ENCODE measurements at regions not wholly inside any gene's neighbourhood (a gene's known extent, or its start where the extent isn't known, plus 50 kb on each side); places are given as distances from the start of the nearest gene placed in this dataset.

DNA sequence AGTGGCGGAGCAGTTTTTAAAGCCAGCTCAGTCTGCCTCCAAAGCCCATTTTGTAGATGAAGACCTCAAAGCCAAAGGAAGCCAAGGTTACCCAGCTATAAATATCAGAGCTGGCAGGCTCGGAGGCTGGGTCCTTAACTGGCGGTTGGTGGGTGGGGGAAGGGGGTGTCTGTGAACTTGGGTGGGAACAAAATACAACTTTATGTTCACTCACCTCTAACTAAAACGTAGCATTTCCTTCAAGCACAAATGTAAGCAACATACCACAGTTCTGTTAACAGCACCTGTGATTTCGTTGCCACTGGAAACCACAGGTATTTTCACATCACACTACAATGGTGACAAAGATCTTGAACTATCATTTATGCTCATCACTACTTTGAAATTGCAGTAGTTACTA, 99.7 kb upstream of the SYT13 start:
- Histone ChIP-seq H2BK15ac (ENCODE audit: low read length) (no peak overlapping the region), H3K4me1 (ENCODE audit: control insufficient read depth in 2 of 2, insufficient read depth in 1 of 2, low read depth in 1 of 2, low read length in 2 of 2) (peaks cover 7 to 26% of the 10 kb centered on the region in 2 donors), H3K79me1 (ENCODE audit: low read depth, low read length) (no peaks in the 10 kb centered on the region), H3K4me2 (ENCODE audit: insufficient read depth, low read length, poor library complexity, severe bottlenecking) (no peak overlapping the region), H3K23ac (ENCODE audit: low read depth, low read length, poor library complexity) (no peak overlapping the region), H3K27me3 (ENCODE audit: control insufficient read depth in 3 of 3, insufficient read depth in 3 of 3, low read depth in 1 of 3, low read length in 3 of 3) (peaks cover 0 to 46% (median 0%) of the 10 kb centered on the region in 3 experiments), H3K9ac (ENCODE audit: low read depth, low read length, poor library complexity) (no peak overlapping the region), H3K4ac (ENCODE audit: low read length) (no peak overlapping the region), H4K8ac (ENCODE audit: low read depth, low read length) (no peak overlapping the region), H3K36me3 (replicated peaks in 1 of 2; ENCODE audit: control insufficient read depth in 2 of 2, insufficient read depth in 2 of 2, low read length in 2 of 2) (no peaks in the 10 kb centered on the region), H2AK5ac (ENCODE audit: low read depth, low read length) (no peak overlapping the region), H3K18ac (ENCODE audit: low read length) (no peak overlapping the region), H3K27ac (replicated peaks; ENCODE audit: low read length) (no peak overlapping the region), H3K4me3 (ENCODE audit: low read length in 2 of 2) (no peak overlapping the region), H3K14ac (ENCODE audit: low read length) (no peak overlapping the region), H2AFZ (ENCODE audit: low read length) (no peak overlapping the region), H2BK12ac (ENCODE audit: low read length) (no peak overlapping the region), H2BK5ac (ENCODE audit: low read length) (no peak overlapping the region), H4K91ac (ENCODE audit: low read depth, low read length, poor library complexity) (no peak overlapping the region), H2BK120ac (ENCODE audit: low read depth, low read length) (no peak overlapping the region), H3K9me3 (replicated peaks in 1 of 2; ENCODE audit: control insufficient read depth in 2 of 2, insufficient read depth in 1 of 2, low read depth in 1 of 2, low read length in 2 of 2) (no peaks in the 10 kb centered on the region)
- DNase-seq (ENCODE audit: low spot score), result no peak
- WGBS, 2 donors (ENCODE audit: extremely low coverage in 2 of 2, insufficient read length in 2 of 2, insufficient replicate concordance in 1 of 2), result no CpG with 5 or more reads among the region's 5 CpGs

DNA sequence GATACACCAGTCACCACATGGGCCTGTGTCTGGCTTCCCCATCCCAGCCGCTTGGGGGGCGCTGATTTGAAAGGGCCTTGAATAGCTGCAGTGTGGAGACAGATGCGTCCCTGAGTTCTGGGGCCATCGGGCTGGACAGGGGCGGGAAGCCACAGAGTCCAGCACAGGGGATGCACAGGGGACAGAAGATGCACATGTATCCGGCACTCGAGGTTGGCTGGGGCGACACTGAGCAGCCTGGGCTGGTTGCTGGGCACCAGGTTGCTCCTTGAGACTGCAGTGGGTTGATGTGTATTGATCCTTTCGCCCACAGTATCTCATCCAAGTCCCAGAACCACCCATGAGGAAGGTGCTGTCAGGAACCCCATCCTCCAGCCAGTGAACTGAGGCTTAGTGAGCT, 99.3 kb upstream of the SYT13 start:
- H4K91ac ChIP-seq (ENCODE audit: low read depth, low read length, poor library complexity), result no peak overlapping the region
- H3K14ac ChIP-seq (ENCODE audit: low read length), result no peak overlapping the region
- H2BK12ac ChIP-seq (ENCODE audit: low read length), result no peak overlapping the region
- peak overlapping the region; percentile 3 for H3K23ac ChIP-seq (ENCODE audit: low read depth, low read length, poor library complexity)
- WGBS, 2 donors (ENCODE audit: extremely low coverage in 2 of 2, insufficient read length in 2 of 2, insufficient replicate concordance in 1 of 2), result no CpG with 5 or more reads among the region's 9 CpGs
- peak overlapping the region; percentile 36 for H3K18ac ChIP-seq (ENCODE audit: low read length)
- H2BK120ac ChIP-seq (ENCODE audit: low read depth, low read length), result no peak overlapping the region
- H2AFZ ChIP-seq (ENCODE audit: low read length), result peak overlapping the region; percentile 69
- no peak overlapping the region for H4K8ac ChIP-seq (ENCODE audit: low read depth, low read length)
- H3K4ac ChIP-seq (ENCODE audit: low read length), result no peak overlapping the region
- peaks cover 7 to 26% of the 10 kb centered on the region in 2 donors for H3K4me1 ChIP-seq (ENCODE audit: control insufficient read depth in 2 of 2, insufficient read depth in 1 of 2, low read depth in 1 of 2, low read length in 2 of 2)
- H3K4me2 ChIP-seq (ENCODE audit: insufficient read depth, low read length, poor library complexity, severe bottlenecking), result no peak overlapping the region
- H3K27me3 ChIP-seq (ENCODE audit: control insufficient read depth in 3 of 3, insufficient read depth in 3 of 3, low read depth in 1 of 3, low read length in 3 of 3), result peaks cover 0 to 43% (median 0%) of the 10 kb centered on the region in 3 experiments
- no peak overlapping the region for H3K27ac ChIP-seq (replicated peaks; ENCODE audit: low read length)
- DNase-seq (ENCODE audit: low spot score), result no peak
- H2BK5ac ChIP-seq (ENCODE audit: low read length), result no peak overlapping the region
- no peak overlapping the region for H3K4me3 ChIP-seq (ENCODE audit: low read length in 2 of 2)
- no peaks in the 10 kb centered on the region for H3K36me3 ChIP-seq (replicated peaks in 1 of 2; ENCODE audit: control insufficient read depth in 2 of 2, insufficient read depth in 2 of 2, low read length in 2 of 2)
- no peak overlapping the region for H3K9ac ChIP-seq (ENCODE audit: low read depth, low read length, poor library complexity)
- no peaks in the 10 kb centered on the region for H3K79me1 ChIP-seq (ENCODE audit: low read depth, low read length)
- H2BK15ac ChIP-seq (ENCODE audit: low read length), result no peak overlapping the region
- no peak overlapping the region for H2AK5ac ChIP-seq (ENCODE audit: low read depth, low read length)
- no peaks in the 10 kb centered on the region for H3K9me3 ChIP-seq (replicated peaks in 1 of 2; ENCODE audit: control insufficient read depth in 2 of 2, insufficient read depth in 1 of 2, low read depth in 1 of 2, low read length in 2 of 2)

DNA sequence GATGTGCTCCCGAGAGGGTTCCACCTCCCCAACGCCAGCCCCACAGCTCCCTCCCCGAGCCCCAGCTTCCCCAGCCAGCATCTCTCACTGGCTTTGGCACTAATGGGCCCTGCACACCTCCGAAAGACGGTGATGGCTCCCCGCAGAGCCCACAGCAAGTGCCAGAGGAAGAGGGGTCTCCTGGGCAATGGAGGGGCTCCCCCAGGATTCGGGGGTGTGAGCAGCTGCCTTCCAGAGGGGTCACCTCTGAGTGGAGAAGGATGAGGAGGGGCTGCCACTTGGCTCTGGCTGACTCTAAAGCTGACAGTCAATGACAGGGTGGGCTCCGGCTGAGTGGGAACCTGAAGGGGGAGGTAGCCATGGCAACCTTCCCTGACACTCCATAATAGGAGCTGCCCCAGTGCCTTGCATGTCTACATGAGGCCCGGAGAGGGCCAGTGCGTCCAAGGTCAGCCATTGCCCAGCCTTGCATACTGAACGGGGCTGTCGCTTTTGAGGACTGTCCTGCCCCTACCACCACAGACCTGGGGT, 98.6 kb upstream of the SYT13 start:
- no peak overlapping the region for H4K91ac ChIP-seq (ENCODE audit: low read depth, low read length, poor library complexity)
- H2BK5ac ChIP-seq (ENCODE audit: low read length), result no peak overlapping the region
- H4K8ac ChIP-seq (ENCODE audit: low read depth, low read length), result no peak overlapping the region
- no CpG with 5 or more reads among the region's 12 CpGs for WGBS, 2 donors (ENCODE audit: extremely low coverage in 2 of 2, insufficient read length in 2 of 2, insufficient replicate concordance in 1 of 2)
- no peaks in the 10 kb centered on the region for H3K36me3 ChIP-seq (replicated peaks in 1 of 2; ENCODE audit: control insufficient read depth in 2 of 2, insufficient read depth in 2 of 2, low read length in 2 of 2)
- H3K4me3 ChIP-seq (ENCODE audit: low read length in 2 of 2), result no peak overlapping the region
- no peak overlapping the region for H3K4me2 ChIP-seq (ENCODE audit: insufficient read depth, low read length, poor library complexity, severe bottlenecking)
- no peaks in the 10 kb centered on the region for H3K9me3 ChIP-seq (replicated peaks in 1 of 2; ENCODE audit: control insufficient read depth in 2 of 2, insufficient read depth in 1 of 2, low read depth in 1 of 2, low read length in 2 of 2)
- no peak overlapping the region for H3K4ac ChIP-seq (ENCODE audit: low read length)
- H3K79me1 ChIP-seq (ENCODE audit: low read depth, low read length), result no peaks in the 10 kb centered on the region
- peak overlapping the region; percentile 32 for H3K18ac ChIP-seq (ENCODE audit: low read length)
- H3K27me3 ChIP-seq (ENCODE audit: control insufficient read depth in 3 of 3, insufficient read depth in 3 of 3, low read depth in 1 of 3, low read length in 3 of 3), result peaks cover 0 to 39% (median 0%) of the 10 kb centered on the region in 3 experiments
- peak; percentile 15 for DNase-seq (ENCODE audit: low spot score)
- H3K4me1 ChIP-seq (ENCODE audit: control insufficient read depth in 2 of 2, insufficient read depth in 1 of 2, low read depth in 1 of 2, low read length in 2 of 2), result peaks cover 7 to 26% of the 10 kb centered on the region in 2 donors
- H3K27ac ChIP-seq (replicated peaks; ENCODE audit: low read length), result no peak overlapping the region
- H3K9ac ChIP-seq (ENCODE audit: low read depth, low read length, poor library complexity), result no peak overlapping the region
- H3K14ac ChIP-seq (ENCODE audit: low read length), result no peak overlapping the region
- H3K23ac ChIP-seq (ENCODE audit: low read depth, low read length, poor library complexity), result no peak overlapping the region
- H2AK5ac ChIP-seq (ENCODE audit: low read depth, low read length), result peak overlapping the region; percentile 6
- H2AFZ ChIP-seq (ENCODE audit: low read length), result peak overlapping the region; percentile 69
- no peak overlapping the region for H2BK12ac ChIP-seq (ENCODE audit: low read length)
- no peak overlapping the region for H2BK120ac ChIP-seq (ENCODE audit: low read depth, low read length)
- H2BK15ac ChIP-seq (ENCODE audit: low read length), result no peak overlapping the region

DNA sequence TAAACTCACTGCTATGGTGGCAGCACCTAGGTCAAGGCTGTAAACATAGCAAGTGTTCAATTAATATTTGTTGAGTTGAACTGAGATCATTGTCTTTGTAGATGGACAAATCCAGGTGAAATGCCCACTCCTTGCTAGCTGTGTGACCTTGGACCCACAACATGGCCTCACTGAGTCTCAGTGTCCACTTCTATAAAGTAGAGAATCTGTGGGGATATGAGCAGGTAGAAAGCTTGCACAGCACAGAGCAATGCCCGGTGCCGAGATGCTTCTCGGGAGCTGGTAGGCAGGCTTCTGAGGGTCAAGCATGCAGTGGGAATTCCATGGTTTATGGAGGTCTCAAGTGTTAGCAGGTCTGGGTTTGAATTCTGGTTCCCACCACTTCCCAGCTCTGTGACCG, 97.9 kb upstream of the SYT13 start:
- H3K79me1 ChIP-seq (ENCODE audit: low read depth, low read length), result no peaks in the 10 kb centered on the region
- H2BK12ac ChIP-seq (ENCODE audit: low read length), result no peak overlapping the region
- DNase-seq (ENCODE audit: low spot score), result no peak
- no peak overlapping the region for H3K18ac ChIP-seq (ENCODE audit: low read length)
- H3K27me3 ChIP-seq (ENCODE audit: control insufficient read depth in 3 of 3, insufficient read depth in 3 of 3, low read depth in 1 of 3, low read length in 3 of 3), result peaks cover 0 to 31% (median 0%) of the 10 kb centered on the region in 3 experiments
- H4K91ac ChIP-seq (ENCODE audit: low read depth, low read length, poor library complexity), result no peak overlapping the region
- H4K8ac ChIP-seq (ENCODE audit: low read depth, low read length), result no peak overlapping the region
- no peak overlapping the region for H3K4me3 ChIP-seq (ENCODE audit: low read length in 2 of 2)
- H2AK5ac ChIP-seq (ENCODE audit: low read depth, low read length), result no peak overlapping the region
- H3K9me3 ChIP-seq (replicated peaks in 1 of 2; ENCODE audit: control insufficient read depth in 2 of 2, insufficient read depth in 1 of 2, low read depth in 1 of 2, low read length in 2 of 2), result no peaks in the 10 kb centered on the region
- H3K14ac ChIP-seq (ENCODE audit: low read length), result no peak overlapping the region
- H3K4me1 ChIP-seq (ENCODE audit: control insufficient read depth in 2 of 2, insufficient read depth in 1 of 2, low read depth in 1 of 2, low read length in 2 of 2), result peaks cover 7 to 26% of the 10 kb centered on the region in 2 donors
- H3K9ac ChIP-seq (ENCODE audit: low read depth, low read length, poor library complexity), result no peak overlapping the region
- H2BK15ac ChIP-seq (ENCODE audit: low read length), result no peak overlapping the region
- H2BK5ac ChIP-seq (ENCODE audit: low read length), result no peak overlapping the region
- no peak overlapping the region for H2AFZ ChIP-seq (ENCODE audit: low read length)
- H3K36me3 ChIP-seq (replicated peaks in 1 of 2; ENCODE audit: control insufficient read depth in 2 of 2, insufficient read depth in 2 of 2, low read length in 2 of 2), result no peaks in the 10 kb centered on the region
- no peak overlapping the region for H3K4me2 ChIP-seq (ENCODE audit: insufficient read depth, low read length, poor library complexity, severe bottlenecking)
- WGBS, 2 donors (ENCODE audit: extremely low coverage in 2 of 2, insufficient read length in 2 of 2, insufficient replicate concordance in 1 of 2), result no CpG with 5 or more reads among the region's 4 CpGs
- no peak overlapping the region for H3K4ac ChIP-seq (ENCODE audit: low read length)
- H3K27ac ChIP-seq (replicated peaks; ENCODE audit: low read length), result no peak overlapping the region
- no peak overlapping the region for H2BK120ac ChIP-seq (ENCODE audit: low read depth, low read length)
- H3K23ac ChIP-seq (ENCODE audit: low read depth, low read length, poor library complexity), result no peak overlapping the region

Measured in neuronal stem cell (in vitro differentiated cells).